IPS DF 19.7 (cell line): ENCODE measurements at regions not wholly inside any gene's neighbourhood (a gene's known extent, or its start where the extent isn't known, plus 50 kb on each side); places are given as distances from the start of the nearest gene placed in this dataset.
"Not testable (repeated sequence)": the region's sequence is repeated elsewhere in the genome, so short reads cannot be mapped to it uniquely, and the experiment has no call there.

Source experiments
- DNase-seq: peaks from one replicate; pipeline ENCODE4 v3.0.0-alpha.2; 2013; ENCODE audit warnings: low read depth, low spot score

- DNase-seq: no peak
These were observed 339.7 kb downstream of the CGGBP1 start for GRCh38 chr3:87719060-87719459.

GRCh38 chr3:87710511-87710910 lies 348.3 kb downstream of the CGGBP1 start:
- DNase-seq: no peak

DNA sequence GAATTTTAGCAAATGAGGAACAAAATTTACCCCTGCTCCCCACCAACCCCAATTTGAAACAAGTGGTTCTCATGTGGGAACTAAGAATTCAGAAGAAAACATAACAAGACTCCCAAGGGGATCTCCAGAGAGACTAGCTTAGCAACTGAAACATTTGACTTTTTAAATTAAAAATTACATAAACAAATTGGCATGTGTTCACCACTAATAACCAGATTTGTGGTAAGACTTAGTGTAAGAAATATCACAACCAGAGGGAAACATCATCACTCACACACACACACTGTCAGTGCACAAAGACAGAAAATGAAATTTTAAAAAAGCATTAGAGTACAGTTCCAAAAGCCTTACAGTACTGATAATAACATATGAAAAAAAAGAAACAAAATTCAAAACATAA lies 348.8 kb downstream of the CGGBP1 start:
- DNase-seq: no peak

GRCh38 chr3:87706176-87706575 lies 352.6 kb downstream of the CGGBP1 start:
- DNase-seq: no peak

DNA sequence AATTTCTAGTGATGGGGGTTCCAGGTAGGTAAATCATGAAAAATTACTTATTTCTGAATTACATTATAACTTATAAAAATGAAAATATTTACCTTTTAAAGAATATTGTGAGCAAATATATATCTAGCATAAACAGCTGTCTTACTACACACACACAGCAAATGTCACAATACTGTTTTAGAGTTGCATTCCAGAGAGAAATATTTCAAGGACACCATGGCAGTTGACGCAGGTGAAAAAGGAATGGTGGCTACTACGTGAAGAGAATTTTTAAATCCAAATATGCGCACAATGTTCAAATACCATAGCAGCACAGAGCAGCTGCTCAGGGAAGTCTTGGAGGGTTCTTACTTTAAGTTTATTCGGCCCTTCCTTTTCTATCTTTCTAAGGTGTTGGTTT lies 356.2 kb downstream of the CGGBP1 start:
- no peak for DNase-seq

- no peak for DNase-seq
These were observed 362.4 kb downstream of the CGGBP1 start for GRCh38 chr3:87696124-87697013.

- DNase-seq: no peak
These were observed 364.1 kb downstream of the CGGBP1 start for GRCh38 chr3:87694678-87695077.

DNA sequence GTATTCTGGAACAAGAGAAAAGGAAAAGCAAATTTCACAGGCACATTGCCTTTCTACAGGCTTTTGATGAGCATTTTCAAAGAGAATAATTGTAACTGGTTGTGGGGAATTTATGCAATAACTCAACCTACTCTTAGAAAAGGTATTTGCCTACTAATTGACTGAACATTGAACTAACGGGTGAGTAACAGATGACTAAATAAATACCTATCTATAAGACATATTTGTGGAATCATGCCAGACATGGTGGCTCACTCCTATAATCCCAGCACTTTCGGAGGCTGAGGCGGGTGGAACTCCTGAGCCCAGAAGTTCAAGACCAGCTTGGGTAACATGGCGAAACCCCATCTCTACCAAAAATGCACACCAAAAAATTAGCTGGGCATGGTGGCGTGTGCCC lies 367.7 kb downstream of the CGGBP1 start:
- DNase-seq: no peak

GRCh38 chr3:87678984-87679660 lies 379.7 kb downstream of the CGGBP1 start:
- not testable (repeated sequence) for DNase-seq

- DNase-seq: no peak
These were observed 384.2 kb downstream of the CGGBP1 start for GRCh38 chr3:87674397-87675161.

DNA sequence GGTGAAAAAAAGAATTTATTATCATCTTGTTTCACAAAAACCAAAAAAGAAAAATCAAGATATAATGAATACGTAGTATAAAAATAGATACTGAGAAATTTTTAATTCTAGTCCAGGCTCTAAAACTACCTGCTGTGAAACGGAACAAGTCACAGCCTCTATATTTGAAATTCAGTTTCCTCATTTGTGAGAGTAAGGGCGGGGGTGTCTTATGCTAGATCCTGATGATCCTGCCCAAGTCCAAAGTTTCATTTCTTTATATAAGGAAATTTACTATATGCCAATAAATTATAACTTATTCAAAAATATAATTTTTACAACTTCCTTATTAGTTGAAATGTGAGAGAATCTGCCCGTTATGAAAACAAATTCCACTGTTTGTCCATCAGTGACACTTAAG lies 385.7 kb downstream of the CGGBP1 start:
- DNase-seq: no peak

DNA sequence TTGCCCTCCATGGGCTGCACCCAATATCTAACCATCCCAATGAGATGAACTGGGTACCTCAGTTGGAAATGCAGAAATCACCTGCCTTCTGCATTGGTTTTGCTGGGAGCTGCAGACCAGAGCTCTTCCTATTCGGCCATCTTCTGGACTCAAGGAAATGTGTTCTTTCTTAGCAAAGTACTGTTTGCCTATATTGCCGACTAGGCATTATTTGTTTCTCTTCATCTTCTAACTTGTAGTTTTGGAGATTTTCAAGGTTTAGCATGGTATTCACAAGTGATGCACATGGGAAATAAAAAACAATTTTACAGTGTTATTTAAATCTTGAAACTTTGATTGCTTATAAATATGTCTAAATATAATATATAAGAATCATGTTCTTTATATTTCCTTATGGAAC lies 377.8 kb upstream of the POU1F1 start:
- DNase-seq: no peak

- not testable (repeated sequence) for DNase-seq
These were observed 376.8 kb upstream of the POU1F1 start for GRCh38 chr3:87653138-87653537.

DNA sequence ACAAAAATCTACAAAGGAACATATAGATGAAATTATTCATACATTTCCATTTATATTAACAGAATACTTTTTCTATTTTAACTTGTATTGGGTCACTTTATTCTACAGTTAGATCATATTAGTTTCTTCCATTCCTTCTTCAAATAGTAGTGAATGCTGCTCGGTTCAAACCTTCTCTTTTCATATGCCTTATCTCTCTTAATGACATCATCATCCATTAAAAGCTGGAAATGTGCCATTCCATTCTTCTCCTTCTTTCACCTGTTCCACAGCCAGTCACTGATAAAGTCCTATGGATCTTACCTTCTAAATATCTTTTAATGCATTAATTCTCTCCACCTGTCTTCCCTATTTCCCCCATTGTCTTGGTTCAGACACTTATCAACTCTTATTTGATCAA lies 358.0 kb upstream of the POU1F1 start:
- DNase-seq: no peak

DNA sequence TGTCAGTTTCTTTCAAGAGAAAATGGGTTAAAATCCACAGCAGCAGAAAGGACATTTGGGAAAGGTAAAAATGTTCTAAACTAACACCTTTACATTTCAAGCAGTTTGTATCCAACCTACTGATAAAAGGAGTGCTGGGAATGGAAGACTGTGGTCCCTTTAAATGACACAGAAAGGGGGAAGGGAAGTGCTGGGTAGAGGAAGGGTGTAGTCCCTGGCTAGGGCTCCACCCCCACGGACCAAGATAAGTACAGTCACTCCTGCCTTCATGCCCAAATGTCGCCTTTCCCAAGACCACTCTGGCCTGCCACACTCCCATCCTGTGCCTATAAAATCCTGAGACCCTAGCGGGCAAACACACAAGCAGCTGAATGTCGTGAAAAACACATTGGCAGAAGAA lies 350.9 kb upstream of the POU1F1 start:
- no peak for DNase-seq

GRCh38 chr3:87626546-87626945 lies 350.2 kb upstream of the POU1F1 start:
- no peak for DNase-seq

DNA sequence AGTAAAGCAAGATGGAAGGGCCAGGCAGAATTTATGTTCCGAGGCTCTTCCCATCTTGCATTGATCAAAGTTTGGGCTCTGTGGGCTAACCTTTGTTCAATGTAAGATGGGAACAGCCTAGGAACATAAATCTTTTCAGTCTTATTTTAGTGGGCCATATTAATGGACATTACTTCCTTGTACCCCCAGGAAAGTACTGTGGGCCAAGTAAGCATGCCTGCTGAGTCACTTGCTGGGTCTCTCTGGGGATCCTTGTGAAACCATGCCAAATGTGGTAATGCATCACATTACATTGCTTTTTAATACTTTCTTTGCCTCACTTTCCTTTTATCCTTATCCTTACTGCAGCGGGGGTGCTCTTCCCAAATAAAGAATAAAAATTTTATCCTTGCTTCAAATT lies 349.5 kb upstream of the POU1F1 start:
- no peak for DNase-seq

- DNase-seq: no peak
These were observed 348.5 kb upstream of the POU1F1 start for GRCh38 chr3:87624860-87625259.

GRCh38 chr3:87621667-87622066 lies 345.3 kb upstream of the POU1F1 start:
- no peak for DNase-seq

DNA sequence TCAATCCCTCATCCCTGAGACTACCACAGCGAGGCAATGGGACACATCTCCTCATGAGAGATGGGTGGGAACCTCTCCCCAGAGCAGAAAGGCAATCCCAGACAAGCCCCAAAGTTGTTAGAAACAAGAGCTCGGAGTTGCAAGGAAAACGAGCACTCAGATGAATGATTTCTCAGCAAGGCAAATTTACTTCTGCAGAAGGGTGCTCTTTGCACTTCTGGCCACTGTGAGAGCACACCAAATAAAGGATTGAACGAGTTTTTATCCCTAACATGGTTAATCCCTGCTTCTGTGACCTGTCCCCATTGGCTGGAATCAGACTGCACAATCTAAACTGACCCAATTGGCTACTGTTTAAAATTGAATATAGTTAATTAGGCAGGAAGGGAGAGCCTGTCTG lies 339.1 kb upstream of the POU1F1 start:
- no peak for DNase-seq

- DNase-seq: no peak
These were observed 338.6 kb upstream of the POU1F1 start for GRCh38 chr3:87614998-87615397.

- DNase-seq: no peak
These were observed 330.9 kb upstream of the POU1F1 start for GRCh38 chr3:87607234-87607633.
